H1 (cell line): ENCODE measurements at regions not wholly inside any gene's neighbourhood (a gene's known extent, or its start where the extent isn't known, plus 50 kb on each side); places are given as distances from the start of the nearest gene placed in this dataset.

Experiments
- ATF2 ChIP-seq: IDR thresholded peaks from 2 replicates; pipeline ENCODE4 v1.6.1; 2012; ENCODE audit warnings: low read length, inconsistent platforms
- CREB1 ChIP-seq: IDR thresholded peaks from 2 replicates; pipeline ENCODE4 v1.6.1; 2012; ENCODE audit warnings: inconsistent platforms
- CTCF ChIP-seq, 3 experiments: IDR thresholded peaks; 1 replicate in 2 of 3; 2 replicates in 1 of 3; pipeline versions ENCODE4 v1.5.1 to v1.6.1; 2011; ENCODE audit warnings: low read length in 3 of 3, mild to moderate bottlenecking in 3 of 3, inconsistent platforms in 2 of 3, low read depth in 1 of 3, moderate library complexity in 1 of 3; ENCODE audit not compliant: insufficient read depth in 1 of 3; ENCODE audit errors: control extremely low read depth in 1 of 3
- EZH2 ChIP-seq: fragments of 200-600 bp; sonication (generic); IDR thresholded peaks from 2 replicates; pipeline ENCODE4 v1.7.1; 2012; ENCODE audit warnings: low read depth, mild to moderate bottlenecking, moderate library complexity, low read length, inconsistent platforms; ENCODE audit not compliant: severe bottlenecking

GRCh38 chr1:14015917-14016316, 315.9 kb downstream of the PRDM2 start (continued):
- TF ChIP-seq CTCF (IDR thresholded peaks at IDR 0.05; ENCODE audit: control extremely low read depth in 1 of 3, insufficient read depth in 1 of 3, low read depth in 1 of 3, low read length in 3 of 3) (no peak), CREB1 (no peak), ATF2 (no peak), EZH2 (no peak)
